Duodenal mucosa (tissue), 2 donors: ENCODE measurements at regions not wholly inside any gene's neighbourhood (a gene's known extent, or its start where the extent isn't known, plus 50 kb on each side); places are given as distances from the start of the nearest gene placed in this dataset.

ENCODE experiments used
- H3K27ac ChIP-seq: one replicate; pipeline ENCODE4 v1.7.0; 2013; ENCODE audit warnings: low read depth, low read length
- H3K27me3 ChIP-seq, 2 donors: one replicate each; pipeline ENCODE4 v1.7.0; 2013; ENCODE audit warnings: low read length in 2 of 2, control low read depth in 1 of 2; ENCODE audit not compliant: insufficient read depth in 2 of 2, control insufficient read depth in 1 of 2
- H3K36me3 ChIP-seq, 2 donors: one replicate each; pipeline ENCODE4 v1.7.0; 2013; ENCODE audit warnings: low read length in 2 of 2, control low read depth in 1 of 2; ENCODE audit not compliant: insufficient read depth in 2 of 2, control insufficient read depth in 1 of 2
- H3K4me1 ChIP-seq, 2 donors: one replicate each; pipeline ENCODE4 v1.7.0; 2013; ENCODE audit warnings: low read length in 2 of 2, control low read depth in 1 of 2; ENCODE audit not compliant: insufficient read depth in 2 of 2, control insufficient read depth in 1 of 2
- H3K4me3 ChIP-seq, 2 donors: one replicate each; pipeline ENCODE4 v1.7.0; 2013; ENCODE audit warnings: low read length in 2 of 2, low read depth in 1 of 2
- H3K9ac ChIP-seq, 2 donors: one replicate each; pipeline ENCODE4 v1.7.0; 2013; ENCODE audit warnings: low read length in 2 of 2, low read depth in 1 of 2
- H3K9me3 ChIP-seq, 2 donors: one replicate each; pipeline ENCODE4 v1.7.0; 2013; ENCODE audit warnings: low read length in 2 of 2, control low read depth in 1 of 2; ENCODE audit not compliant: control insufficient read depth in 1 of 2

- H3K36me3 ChIP-seq: no peaks in the 10 kb centered on the region
- H3K4me1 ChIP-seq: no peaks in the 10 kb centered on the region
- no peak overlapping the region for H3K9ac ChIP-seq
- H3K4me3 ChIP-seq: no peak overlapping the region
- no peaks in the 10 kb centered on the region for H3K27me3 ChIP-seq
- H3K9me3 ChIP-seq: no peaks in the 10 kb centered on the region
- H3K27ac ChIP-seq: no peak overlapping the region
These were observed 249.9 kb downstream of the SKAP2 start for GRCh38 chr7:26614503-26614902.

GRCh38 chr7:26616235-26616634, 248.2 kb downstream of the SKAP2 start:
- no peaks in the 10 kb centered on the region for H3K4me1 ChIP-seq
- H3K36me3 ChIP-seq: no peaks in the 10 kb centered on the region
- H3K9me3 ChIP-seq: no peaks in the 10 kb centered on the region
- H3K27me3 ChIP-seq: no peaks in the 10 kb centered on the region
- no peak overlapping the region for H3K9ac ChIP-seq
- H3K27ac ChIP-seq: no peak overlapping the region
- H3K4me3 ChIP-seq: no peak overlapping the region

- no peaks in the 10 kb centered on the region for H3K36me3 ChIP-seq
- H3K4me1 ChIP-seq: no peaks in the 10 kb centered on the region
- no peaks in the 10 kb centered on the region for H3K27me3 ChIP-seq
- H3K27ac ChIP-seq: no peak overlapping the region
- no peak overlapping the region for H3K4me3 ChIP-seq
- no peak overlapping the region for H3K9ac ChIP-seq
- H3K9me3 ChIP-seq: no peaks in the 10 kb centered on the region
These were observed 247.3 kb downstream of the SKAP2 start for GRCh38 chr7:26617066-26617465.
